WTC11 (cell line): ENCODE measurements at regions not wholly inside any gene's neighbourhood (a gene's known extent, or its start where the extent isn't known, plus 50 kb on each side); places are given as distances from the start of the nearest gene placed in this dataset.

Experiments used
- ELF4 ChIP-seq: sonication (generic); formaldehyde crosslinking; IDR thresholded peaks from 2 replicates; pipeline ENCODE4 v1.8.1; 2022; ENCODE audit warnings: low read depth, mild to moderate bottlenecking, moderate library complexity, missing genetic modification reagents
- FOXJ3 ChIP-seq: sonication (generic); formaldehyde crosslinking; IDR thresholded peaks from 2 replicates; pipeline ENCODE4 v1.9.0; 2021; ENCODE audit warnings: missing genetic modification reagents, mild to moderate bottlenecking, borderline replicate concordance
- NR3C1 ChIP-seq: sonication (generic); formaldehyde crosslinking; conservative IDR thresholded peaks from 2 replicates; pipeline ENCODE4 v1.8.1; 2023; ENCODE audit warnings: low read depth, mild to moderate bottlenecking, missing genetic modification reagents
- RELA ChIP-seq: sonication (generic); formaldehyde crosslinking; IDR thresholded peaks from 2 replicates; pipeline ENCODE4 v1.8.1; 2022; ENCODE audit warnings: missing genetic modification reagents, mild to moderate bottlenecking, borderline replicate concordance
- TEAD4 ChIP-seq: sonication (generic); formaldehyde crosslinking; IDR thresholded peaks from 2 replicates; pipeline ENCODE4 v1.8.0; 2022; ENCODE audit warnings: mild to moderate bottlenecking, missing genetic modification reagents
- ZNF317 ChIP-seq: sonication (generic); formaldehyde crosslinking; IDR thresholded peaks from 2 replicates; pipeline ENCODE4 v1.8.1; 2023; ENCODE audit warnings: low read depth, mild to moderate bottlenecking, moderate library complexity, missing genetic modification reagents, borderline replicate concordance
- TF ChIP-seq, protein P1 (sequence below): fragments of 200-600 bp; IDR thresholded peaks from 2 replicates; pipeline ENCODE4 v1.8.0; 2022; ENCODE audit warnings: antibody characterized with exemption
- TF ChIP-seq, protein P2 (sequence below): sonication (generic); formaldehyde crosslinking; IDR thresholded peaks from 2 replicates; pipeline ENCODE4 v1.8.1; 2022; ENCODE audit warnings: low read depth, missing genetic modification reagents, borderline replicate concordance
- TF ChIP-seq, protein P3 (sequence below): sonication (generic); formaldehyde crosslinking; IDR thresholded peaks from 2 replicates; pipeline ENCODE4 v1.8.1; 2022; ENCODE audit warnings: missing genetic modification reagents, borderline replicate concordance
- TF ChIP-seq, protein P4 (sequence below): sonication (generic); formaldehyde crosslinking; IDR thresholded peaks from 2 replicates; pipeline ENCODE4 v1.8.0; 2022; ENCODE audit warnings: mild to moderate bottlenecking, missing genetic modification reagents

DNA sequence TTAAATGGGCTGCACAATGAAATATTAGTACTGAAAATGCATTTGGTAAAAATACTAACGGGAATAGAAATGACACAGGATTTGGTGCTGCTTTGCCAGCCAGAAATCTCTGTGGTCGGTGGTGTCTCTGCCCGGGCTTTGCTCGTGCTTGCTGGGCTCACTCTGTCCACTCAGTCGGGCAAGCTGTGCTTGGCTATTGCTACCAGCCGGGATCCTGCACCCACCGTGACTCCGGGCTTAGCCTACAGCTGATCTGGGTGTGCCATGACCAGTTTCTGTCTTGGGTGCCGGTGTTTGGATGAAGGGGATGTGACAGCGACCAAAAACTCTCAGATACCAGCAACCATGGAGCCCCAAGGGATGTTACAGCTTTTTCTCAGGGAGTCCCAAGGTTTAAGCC is 487.7 kb downstream of the TECRL start:
- no peak for TF ChIP-seq RELA (CRISPR knock-in tag)
- TF ChIP-seq FOXJ3 (CRISPR knock-in tag) = no peak
- TF ChIP-seq NR3C1 (CRISPR knock-in tag) = no peak
- no peak for TF ChIP-seq ELF4 (CRISPR knock-in tag)
- no peak for TF ChIP-seq TEAD4
- TF ChIP-seq, protein P1, sequence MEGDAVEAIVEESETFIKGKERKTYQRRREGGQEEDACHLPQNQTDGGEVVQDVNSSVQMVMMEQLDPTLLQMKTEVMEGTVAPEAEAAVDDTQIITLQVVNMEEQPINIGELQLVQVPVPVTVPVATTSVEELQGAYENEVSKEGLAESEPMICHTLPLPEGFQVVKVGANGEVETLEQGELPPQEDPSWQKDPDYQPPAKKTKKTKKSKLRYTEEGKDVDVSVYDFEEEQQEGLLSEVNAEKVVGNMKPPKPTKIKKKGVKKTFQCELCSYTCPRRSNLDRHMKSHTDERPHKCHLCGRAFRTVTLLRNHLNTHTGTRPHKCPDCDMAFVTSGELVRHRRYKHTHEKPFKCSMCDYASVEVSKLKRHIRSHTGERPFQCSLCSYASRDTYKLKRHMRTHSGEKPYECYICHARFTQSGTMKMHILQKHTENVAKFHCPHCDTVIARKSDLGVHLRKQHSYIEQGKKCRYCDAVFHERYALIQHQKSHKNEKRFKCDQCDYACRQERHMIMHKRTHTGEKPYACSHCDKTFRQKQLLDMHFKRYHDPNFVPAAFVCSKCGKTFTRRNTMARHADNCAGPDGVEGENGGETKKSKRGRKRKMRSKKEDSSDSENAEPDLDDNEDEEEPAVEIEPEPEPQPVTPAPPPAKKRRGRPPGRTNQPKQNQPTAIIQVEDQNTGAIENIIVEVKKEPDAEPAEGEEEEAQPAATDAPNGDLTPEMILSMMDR = no peak
- TF ChIP-seq ZNF317 (CRISPR knock-in tag) = no peak
- TF ChIP-seq, protein P2, sequence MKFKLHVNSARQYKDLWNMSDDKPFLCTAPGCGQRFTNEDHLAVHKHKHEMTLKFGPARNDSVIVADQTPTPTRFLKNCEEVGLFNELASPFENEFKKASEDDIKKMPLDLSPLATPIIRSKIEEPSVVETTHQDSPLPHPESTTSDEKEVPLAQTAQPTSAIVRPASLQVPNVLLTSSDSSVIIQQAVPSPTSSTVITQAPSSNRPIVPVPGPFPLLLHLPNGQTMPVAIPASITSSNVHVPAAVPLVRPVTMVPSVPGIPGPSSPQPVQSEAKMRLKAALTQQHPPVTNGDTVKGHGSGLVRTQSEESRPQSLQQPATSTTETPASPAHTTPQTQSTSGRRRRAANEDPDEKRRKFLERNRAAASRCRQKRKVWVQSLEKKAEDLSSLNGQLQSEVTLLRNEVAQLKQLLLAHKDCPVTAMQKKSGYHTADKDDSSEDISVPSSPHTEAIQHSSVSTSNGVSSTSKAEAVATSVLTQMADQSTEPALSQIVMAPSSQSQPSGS (CRISPR knock-in tag) = no peak
- TF ChIP-seq, protein P3, sequence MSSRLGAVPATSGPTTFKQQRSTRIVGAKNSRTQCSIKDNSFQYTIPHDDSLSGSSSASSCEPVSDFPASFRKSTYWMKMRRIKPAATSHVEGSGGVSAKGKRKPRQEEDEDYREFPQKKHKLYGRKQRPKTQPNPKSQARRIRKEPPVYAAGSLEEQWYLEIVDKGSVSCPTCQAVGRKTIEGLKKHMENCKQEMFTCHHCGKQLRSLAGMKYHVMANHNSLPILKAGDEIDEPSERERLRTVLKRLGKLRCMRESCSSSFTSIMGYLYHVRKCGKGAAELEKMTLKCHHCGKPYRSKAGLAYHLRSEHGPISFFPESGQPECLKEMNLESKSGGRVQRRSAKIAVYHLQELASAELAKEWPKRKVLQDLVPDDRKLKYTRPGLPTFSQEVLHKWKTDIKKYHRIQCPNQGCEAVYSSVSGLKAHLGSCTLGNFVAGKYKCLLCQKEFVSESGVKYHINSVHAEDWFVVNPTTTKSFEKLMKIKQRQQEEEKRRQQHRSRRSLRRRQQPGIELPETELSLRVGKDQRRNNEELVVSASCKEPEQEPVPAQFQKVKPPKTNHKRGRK (CRISPR knock-in tag) = no peak
- TF ChIP-seq, protein P4, sequence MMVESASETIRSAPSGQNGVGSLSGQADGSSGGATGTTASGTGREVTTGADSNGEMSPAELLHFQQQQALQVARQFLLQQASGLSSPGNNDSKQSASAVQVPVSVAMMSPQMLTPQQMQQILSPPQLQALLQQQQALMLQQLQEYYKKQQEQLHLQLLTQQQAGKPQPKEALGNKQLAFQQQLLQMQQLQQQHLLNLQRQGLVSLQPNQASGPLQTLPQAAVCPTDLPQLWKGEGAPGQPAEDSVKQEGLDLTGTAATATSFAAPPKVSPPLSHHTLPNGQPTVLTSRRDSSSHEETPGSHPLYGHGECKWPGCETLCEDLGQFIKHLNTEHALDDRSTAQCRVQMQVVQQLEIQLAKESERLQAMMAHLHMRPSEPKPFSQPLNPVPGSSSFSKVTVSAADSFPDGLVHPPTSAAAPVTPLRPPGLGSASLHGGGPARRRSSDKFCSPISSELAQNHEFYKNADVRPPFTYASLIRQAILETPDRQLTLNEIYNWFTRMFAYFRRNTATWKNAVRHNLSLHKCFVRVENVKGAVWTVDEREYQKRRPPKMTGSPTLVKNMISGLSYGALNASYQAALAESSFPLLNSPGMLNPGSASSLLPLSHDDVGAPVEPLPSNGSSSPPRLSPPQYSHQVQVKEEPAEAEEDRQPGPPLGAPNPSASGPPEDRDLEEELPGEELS = no peak
